ENCODE measurements at regions not wholly inside any gene's neighbourhood (a gene's known extent, or its start where the extent isn't known, plus 50 kb on each side); places are given as distances from the start of the nearest gene placed in this dataset.

DNA sequence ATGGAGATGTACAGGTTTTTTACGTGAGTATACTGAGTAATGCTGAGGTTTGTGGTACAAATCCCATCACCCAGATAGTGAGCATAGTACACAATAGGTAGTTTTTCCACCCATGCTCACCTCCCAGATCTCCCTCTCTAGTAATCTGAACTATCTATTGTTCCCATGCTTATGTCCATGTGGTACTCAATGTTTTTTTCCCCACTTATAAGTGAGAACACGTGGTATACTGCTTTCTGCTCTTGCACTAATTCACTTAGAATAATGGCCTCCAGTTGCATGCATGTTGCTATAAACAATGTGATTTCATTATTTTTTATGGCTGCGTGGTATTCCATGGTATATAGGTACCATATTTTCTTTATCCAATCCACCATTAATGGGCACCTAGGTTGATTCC is 593.9 kb downstream of the ANXA1 start:
- H3K4me3 ChIP-seq (ENCODE audit: low read depth, low read length), result no peak overlapping the region
- DNase-seq (ENCODE audit: low read depth), result no peak
- TF ChIP-seq, protein P1, sequence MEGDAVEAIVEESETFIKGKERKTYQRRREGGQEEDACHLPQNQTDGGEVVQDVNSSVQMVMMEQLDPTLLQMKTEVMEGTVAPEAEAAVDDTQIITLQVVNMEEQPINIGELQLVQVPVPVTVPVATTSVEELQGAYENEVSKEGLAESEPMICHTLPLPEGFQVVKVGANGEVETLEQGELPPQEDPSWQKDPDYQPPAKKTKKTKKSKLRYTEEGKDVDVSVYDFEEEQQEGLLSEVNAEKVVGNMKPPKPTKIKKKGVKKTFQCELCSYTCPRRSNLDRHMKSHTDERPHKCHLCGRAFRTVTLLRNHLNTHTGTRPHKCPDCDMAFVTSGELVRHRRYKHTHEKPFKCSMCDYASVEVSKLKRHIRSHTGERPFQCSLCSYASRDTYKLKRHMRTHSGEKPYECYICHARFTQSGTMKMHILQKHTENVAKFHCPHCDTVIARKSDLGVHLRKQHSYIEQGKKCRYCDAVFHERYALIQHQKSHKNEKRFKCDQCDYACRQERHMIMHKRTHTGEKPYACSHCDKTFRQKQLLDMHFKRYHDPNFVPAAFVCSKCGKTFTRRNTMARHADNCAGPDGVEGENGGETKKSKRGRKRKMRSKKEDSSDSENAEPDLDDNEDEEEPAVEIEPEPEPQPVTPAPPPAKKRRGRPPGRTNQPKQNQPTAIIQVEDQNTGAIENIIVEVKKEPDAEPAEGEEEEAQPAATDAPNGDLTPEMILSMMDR (conservative IDR thresholded peaks at IDR 0.05; ENCODE audit: low read depth, low read length), result no peak

DNA sequence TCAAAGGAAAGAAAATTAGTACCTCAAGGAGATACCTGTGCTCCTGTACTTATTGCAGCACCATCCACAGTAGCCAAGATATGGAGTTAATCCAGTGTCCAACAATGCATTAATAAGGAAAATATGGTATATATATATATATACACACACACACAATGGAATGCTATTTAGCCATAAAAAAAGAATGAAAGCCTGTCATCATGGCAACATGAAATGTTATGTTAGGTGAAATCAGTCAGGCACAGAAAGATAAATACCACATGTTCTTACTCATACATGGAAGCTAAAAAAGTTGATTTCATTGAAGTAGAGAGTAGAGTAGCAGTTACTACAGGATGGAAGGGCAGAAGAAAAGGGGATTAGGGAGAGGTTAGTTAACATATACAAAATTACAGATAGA is 601.5 kb downstream of the ANXA1 start:
- no peak overlapping the region for H3K4me3 ChIP-seq (ENCODE audit: low read depth, low read length)
- TF ChIP-seq, protein P1 (conservative IDR thresholded peaks at IDR 0.05; ENCODE audit: low read depth, low read length), result no peak
- peak; percentile 68 for DNase-seq (ENCODE audit: low read depth)

DNA sequence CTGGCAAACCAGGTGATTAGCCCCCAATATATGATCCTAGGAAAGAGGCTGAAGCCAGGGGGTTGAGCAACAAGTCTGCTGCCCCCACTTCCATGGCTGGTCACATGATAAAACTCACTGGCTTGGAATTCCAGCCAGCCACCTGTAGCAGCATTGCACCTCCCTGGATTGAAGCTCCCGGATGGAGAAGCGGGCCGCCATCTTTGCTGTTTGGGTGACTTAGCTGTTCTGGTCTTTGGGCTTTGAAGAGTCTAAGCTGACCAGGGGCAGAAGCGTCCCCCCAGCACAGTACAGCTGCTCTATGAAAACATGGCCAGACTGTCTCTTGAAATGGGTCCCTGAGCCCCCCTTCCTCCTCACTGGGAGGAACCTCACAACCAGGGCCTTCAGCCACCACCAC is 610.2 kb downstream of the ANXA1 start:
- H3K4me3 ChIP-seq (ENCODE audit: low read depth, low read length), result no peak overlapping the region
- TF ChIP-seq, protein P1 (conservative IDR thresholded peaks at IDR 0.05; ENCODE audit: low read depth, low read length), result no peak
- no peak for DNase-seq (ENCODE audit: low read depth)

DNA sequence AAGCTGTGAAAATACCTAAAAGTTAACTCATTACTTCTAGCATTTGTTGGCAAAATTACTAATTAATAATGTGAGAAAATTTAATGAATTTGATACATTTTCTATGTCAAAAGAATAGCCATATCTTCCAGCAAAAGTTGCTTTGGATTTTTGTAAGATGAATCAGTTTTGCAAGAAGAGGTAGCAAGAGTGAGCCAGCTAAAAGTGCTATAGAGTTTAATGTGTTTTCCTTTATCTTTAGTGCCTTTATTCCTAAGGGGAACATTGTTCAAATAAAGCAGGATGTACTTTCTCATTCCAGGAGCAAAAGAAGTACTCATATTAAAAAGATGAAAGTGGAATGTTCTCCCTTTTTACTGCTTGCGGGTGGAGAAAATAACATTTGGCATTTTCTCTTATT is 622.2 kb downstream of the ANXA1 start:
- TF ChIP-seq, protein P1 (conservative IDR thresholded peaks at IDR 0.05; ENCODE audit: low read depth, low read length), result no peak
- DNase-seq (ENCODE audit: low read depth), result peak; percentile 52
- no peak overlapping the region for H3K4me3 ChIP-seq (ENCODE audit: low read depth, low read length)

DNA sequence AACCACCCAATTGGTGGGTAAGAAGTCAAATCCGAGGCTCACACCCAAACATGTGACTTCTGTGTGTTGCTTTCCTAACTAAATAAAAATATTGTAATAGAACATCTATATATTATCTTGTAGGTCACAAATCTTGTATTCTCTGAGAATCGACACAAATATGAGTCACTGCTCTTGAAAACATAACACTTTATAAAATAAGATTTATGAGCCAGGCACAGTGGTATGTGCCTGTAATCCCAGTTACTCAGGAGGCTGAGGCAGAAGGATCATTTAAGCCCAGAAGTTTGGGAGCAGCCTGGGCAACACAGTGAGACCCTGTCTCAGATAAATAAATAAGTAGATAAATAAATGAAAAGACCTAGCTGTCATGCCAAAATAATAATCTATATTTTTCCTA is 624.1 kb downstream of the ANXA1 start:
- TF ChIP-seq, protein P1 (conservative IDR thresholded peaks at IDR 0.05; ENCODE audit: low read depth, low read length), result no peak
- no peak overlapping the region for H3K4me3 ChIP-seq (ENCODE audit: low read depth, low read length)
- DNase-seq (ENCODE audit: low read depth), result peak; percentile 56

DNA sequence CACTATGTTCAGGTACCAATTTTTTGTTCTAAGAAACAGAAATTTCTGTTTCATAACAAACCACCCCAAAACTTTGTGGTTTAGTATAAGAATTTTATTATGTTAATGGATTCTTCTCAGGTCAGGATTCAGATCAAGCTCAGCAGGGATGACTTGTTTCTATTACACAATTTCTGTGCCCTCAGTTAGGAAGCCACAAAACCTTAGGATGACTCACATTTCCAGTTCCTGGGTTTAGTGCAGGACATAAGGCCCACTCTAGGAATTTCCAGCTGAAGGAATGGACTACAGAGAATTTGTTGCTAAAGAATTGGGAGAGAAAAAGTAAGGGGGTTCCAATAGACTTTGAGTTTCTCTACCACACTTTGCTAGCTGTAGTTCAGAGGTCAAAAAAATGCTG is 629.3 kb downstream of the ANXA1 start:
- TF ChIP-seq, protein P1 (conservative IDR thresholded peaks at IDR 0.05; ENCODE audit: low read depth, low read length), result no peak
- H3K4me3 ChIP-seq (ENCODE audit: low read depth, low read length), result no peak overlapping the region
- DNase-seq (ENCODE audit: low read depth), result peak; percentile 98

DNA sequence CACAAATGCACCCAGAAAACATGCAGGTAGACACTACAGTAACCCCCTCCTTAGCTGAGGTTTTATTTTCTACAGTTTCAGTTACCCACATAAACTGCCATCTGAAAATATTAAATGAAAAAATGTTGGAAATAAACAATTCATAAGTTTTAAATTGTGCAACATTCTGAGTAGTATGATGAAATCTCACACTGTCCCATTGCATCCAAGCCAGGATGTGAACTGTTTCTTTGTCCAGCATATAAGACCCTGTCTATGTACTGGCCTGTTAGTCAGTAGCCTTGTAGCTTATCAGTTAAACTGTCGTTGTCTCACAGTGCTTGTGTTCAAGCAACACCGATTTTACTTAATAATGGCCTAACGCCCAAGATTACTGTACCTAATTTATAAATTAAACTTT is 630.5 kb downstream of the ANXA1 start:
- DNase-seq (ENCODE audit: low read depth), result peak; percentile 86
- no peak overlapping the region for H3K4me3 ChIP-seq (ENCODE audit: low read depth, low read length)
- TF ChIP-seq, protein P1 (conservative IDR thresholded peaks at IDR 0.05; ENCODE audit: low read depth, low read length), result no peak
